DMS 273 (cell line): ENCODE measurements at regions not wholly inside any gene's neighbourhood (a gene's known extent, or its start where the extent isn't known, plus 50 kb on each side); places are given as distances from the start of the nearest gene placed in this dataset.
A peak's percentile ranks its signal among the peaks of the same experiment; 100 is the strongest.

Experiments
- DNase-seq: peaks from one replicate; lab custom pipeline; 2025; ENCODE audit not compliant: unreplicated experiment; lab: John Stamatoyannopoulos, UW

DNA sequence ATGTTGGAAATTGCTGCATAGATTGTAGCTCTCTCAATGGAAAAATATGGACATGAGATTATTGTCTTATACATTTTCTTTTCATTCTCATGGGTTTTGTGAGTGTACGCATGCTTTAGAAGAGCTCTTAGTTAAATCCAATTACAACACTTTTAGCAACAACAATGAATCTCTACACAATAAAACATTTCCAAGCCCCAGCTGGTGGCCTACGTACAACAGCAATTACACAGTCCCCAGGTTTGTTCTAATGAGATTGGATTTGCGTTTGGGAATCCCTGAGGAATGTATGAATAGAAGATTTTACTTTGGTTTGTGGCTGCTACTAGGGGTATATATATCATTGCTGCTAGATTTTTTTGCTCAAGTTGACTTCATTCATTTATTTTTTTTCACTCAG is 98.6 kb downstream of the FHDC1 start:
- no peak for DNase-seq

DNA sequence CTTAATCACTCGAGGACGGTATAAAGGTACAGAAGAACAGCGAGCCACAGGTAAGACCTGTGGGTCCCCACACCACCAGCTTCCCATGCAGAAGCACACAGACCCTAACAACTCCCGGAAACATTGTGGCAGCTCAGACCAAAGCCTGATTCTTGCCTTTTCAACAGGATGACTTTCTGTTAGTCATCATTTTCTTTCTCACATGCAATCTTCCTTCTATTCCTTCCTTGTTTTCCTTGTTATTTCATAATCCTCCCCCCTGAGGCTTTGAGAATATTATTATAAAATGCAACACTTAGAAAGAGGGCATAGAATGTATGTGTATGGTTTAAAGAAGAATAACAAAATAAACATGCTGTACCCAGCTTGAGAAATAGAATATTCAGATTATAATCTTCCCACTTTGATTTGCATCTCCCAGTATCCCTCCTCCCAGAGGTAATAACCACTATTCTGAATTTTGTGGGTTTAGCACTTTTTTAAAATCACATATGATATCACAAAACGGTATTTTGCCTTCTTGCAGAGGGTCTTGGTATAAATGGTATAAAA is 100.9 kb downstream of the FHDC1 start:
- no peak for DNase-seq

GRCh38 chr4:153038623-153039311 is 102.6 kb downstream of the FHDC1 start:
- peak; percentile 47 for DNase-seq

GRCh38 chr4:153039542-153040185 is 103.5 kb downstream of the FHDC1 start:
- no peak for DNase-seq

DNA sequence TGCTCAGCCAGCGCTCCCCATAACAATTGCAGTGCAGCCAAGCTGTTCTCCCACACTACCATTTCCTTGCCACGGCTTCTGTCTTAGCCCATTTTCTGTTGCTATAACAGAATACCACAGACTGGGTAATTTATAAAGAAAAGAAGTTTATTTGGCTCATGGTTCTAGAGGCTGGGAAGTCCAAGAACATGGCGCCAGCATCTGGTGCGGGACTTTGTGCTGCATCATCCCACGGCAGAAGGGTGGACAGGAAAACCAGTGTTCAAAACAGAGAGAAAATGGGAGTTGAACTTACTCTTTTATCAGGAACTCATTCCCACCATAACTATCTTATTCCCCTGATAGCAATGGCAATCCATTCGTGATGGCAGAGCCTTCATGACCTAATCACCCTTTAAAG is 104.6 kb downstream of the FHDC1 start:
- no peak for DNase-seq

- no peak for DNase-seq
Measured at GRCh38 chr4:153044036-153044435, 107.9 kb downstream of the FHDC1 start.

DNA sequence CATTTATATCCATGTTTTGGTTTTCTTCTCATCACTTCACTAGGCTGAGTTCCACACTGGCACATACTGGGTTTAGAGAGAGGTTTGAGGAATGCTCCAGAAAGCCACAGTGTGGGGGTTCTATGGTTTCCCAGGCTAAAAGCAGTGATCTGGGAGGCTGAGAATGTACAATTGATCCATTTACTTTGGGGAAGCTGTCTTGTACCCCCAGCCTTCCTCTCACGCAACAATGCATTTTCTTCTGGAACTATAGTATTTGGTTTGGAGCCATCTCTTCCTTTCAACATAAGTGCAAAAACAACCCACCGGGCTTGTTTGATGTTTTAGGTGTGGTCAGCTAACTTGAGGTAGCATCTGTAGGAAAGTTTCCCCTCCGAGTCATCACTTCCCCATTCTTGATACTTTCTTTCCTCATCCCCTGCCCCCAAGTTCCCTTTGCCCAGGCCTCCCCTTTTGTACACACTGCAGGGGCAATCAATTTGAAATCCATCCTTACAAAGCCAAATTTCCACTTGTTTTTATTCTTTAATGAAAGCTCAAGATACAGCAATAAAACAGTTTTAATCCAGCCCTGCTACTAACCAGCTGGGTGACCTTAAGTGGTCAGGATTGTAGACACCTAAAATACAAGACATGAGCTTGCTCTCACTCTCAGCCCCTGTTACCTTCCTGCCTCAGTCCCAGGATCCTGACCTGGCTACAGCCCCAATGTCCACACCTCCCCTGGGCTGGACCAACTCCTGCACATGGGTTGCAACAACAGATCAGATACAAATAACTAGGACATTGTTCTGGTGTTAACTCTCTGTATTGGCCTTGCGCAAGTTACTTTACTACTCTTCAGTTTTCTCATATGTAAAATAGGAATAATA is 109.2 kb downstream of the FHDC1 start:
- no peak for DNase-seq

DNA sequence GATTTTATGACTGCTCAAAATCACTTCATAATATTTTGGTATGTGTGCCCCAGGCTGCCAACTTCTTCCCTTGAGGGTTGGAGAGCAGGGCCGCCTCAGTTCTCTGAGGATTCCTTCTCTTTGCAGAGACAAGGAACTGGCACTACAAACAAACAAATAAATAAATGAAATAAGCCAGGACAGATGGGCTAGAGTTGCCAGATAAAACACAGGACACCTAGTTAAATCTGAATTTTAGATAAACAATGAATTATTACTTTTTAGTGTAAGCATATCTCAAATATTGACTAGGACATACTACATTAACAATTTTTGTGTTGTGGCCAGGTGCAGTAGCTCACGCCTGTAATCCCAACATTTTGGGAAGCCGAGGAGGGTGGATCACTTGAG is 122.5 kb downstream of the FHDC1 start:
- no peak for DNase-seq

- DNase-seq, result peak; percentile 78
Measured at GRCh38 chr4:153060196-153060595, 124.1 kb downstream of the FHDC1 start.

- DNase-seq, result no peak
Measured at GRCh38 chr4:153061971-153062370, 125.8 kb downstream of the FHDC1 start.

DNA sequence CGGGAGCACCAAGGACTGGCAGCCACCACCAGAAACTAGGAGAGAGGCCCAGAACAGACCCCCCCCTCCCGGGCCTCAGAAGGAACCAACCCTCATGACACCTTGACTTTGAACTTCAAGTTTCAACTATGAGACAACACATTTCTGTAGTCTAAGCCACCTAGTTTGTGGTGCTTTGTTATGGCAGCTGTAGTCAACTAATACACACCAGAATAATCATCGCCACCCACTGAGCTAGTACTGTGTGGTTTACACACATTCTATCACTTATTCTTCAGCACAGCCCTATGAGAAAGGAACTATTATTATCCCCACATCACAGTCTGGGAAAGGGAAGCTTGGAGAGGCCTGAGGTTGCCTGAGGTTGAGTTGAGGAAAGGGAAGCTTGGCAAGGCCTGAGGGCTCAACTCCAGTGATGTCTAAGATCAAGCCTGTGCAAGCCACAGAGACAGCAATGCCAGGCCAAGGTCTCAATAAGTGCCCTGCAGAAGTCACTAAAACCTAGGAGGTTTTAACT is 126.6 kb downstream of the FHDC1 start:
- DNase-seq, result no peak

DNA sequence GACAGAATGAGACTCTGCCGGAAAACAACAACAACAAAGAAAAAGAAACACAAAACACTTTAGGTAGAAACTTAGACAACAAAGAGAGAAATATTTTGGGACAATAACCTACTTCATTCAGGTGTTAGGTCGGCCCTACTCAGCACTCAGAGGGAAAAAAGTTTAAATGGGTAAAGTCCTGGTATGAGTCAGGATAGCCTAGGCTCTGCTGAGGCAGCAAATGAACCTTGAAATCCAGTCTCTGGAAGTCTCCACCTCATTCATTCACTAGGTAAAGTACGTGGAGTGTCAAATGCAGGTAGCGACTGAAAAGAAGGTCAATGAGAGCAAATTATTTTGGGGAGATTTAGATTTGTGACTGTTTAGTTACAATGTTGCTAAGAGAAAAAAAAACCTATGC is 127.4 kb downstream of the FHDC1 start:
- no peak for DNase-seq

GRCh38 chr4:153064571-153064970 is 128.4 kb downstream of the FHDC1 start:
- no peak for DNase-seq

DNA sequence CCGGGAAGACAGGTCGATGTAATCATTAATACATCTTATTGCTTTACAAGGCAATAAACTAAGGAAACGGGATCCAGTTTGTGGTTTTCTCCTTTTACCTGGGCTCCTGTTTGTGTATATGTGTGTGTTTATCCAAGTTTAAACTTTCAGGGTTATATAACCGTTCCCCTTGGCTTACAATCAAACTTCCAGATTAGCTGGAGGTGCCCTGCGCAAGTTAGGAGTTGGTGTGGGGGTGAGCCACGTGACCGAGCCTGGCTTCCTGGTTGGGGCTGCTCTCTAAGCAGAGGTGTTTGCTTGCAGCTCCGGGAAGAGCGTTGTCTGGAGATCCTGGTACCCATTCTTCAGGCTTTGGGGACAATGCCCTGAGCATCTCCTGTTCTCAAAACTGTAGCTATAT is 129.2 kb downstream of the FHDC1 start:
- DNase-seq, result no peak

GRCh38 chr4:153067376-153067775 is 131.3 kb downstream of the FHDC1 start:
- no peak for DNase-seq

DNA sequence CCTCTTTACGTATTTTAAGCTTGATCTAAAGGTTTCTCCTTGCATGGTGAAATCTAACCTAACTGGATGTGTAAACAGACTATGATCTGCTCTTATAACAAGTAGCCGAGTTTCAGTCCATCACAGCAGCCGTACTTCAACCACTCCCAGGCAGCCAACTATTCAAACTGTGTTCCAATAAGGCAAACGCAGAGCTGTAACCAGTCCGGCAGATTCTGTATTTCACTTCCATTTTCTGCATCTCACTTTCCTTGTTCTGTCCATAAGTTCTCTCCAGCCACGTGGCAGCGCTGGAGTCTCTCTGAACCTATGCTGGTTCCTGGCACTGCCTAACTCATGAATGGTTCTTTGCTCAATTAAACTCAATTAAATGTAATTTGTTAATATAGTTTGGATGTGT is 132.6 kb downstream of the FHDC1 start:
- DNase-seq, result peak; percentile 3

GRCh38 chr4:153071958-153072598 is 132.2 kb upstream of the TRIM2 start:
- no peak for DNase-seq

DNA sequence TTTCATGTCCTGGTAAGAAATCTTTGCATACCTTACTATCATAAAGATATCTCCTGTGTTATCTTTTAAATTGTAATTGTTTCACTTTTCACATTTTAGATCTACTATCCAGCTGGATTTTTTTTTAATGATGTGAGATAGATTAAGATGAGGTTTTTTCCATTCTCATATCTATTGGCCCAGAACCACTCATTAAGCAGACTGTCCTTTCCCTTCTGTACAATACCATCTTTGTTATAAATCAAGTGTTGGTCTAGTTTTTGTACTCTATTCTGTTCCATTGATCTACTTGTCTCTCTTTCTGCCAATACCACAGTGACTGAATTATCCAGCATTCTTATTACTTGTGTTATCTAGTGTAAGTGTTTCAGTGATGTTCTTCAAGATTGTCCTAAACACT is 131.6 kb upstream of the TRIM2 start:
- no peak for DNase-seq

DNA sequence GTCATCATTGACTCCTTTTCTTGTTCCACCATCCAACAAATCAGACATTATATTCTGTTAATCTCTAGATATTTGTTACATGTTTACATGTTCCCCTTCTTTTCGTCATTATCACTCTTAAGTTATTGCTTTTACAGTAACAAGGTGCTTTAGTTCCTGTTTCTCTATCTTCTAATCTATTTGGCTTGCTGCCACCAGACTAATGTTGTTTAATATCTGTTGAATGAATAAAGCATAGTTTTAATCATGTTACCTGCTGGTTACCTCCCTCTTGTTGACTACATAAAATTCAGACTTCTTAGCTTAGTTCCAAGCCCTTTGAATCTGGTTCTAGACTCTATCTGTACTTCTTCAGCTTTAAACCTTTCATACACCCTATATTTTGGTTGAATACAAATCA is 129.8 kb upstream of the TRIM2 start:
- DNase-seq, result no peak

GRCh38 chr4:153074936-153075630 is 129.2 kb upstream of the TRIM2 start:
- DNase-seq, result no peak
